CD8-positive, alpha-beta memory T cell (primary cell): ENCODE measurements at regions not wholly inside any gene's neighbourhood (a gene's known extent, or its start where the extent isn't known, plus 50 kb on each side); places are given as distances from the start of the nearest gene placed in this dataset.

ENCODE experiments used
- CTCF ChIA-PET: fragments of 350-600 bp; sonication (Branson Sonifier 250); formaldehyde crosslinking; loops from one replicate; lab custom pipeline; 2021; ENCODE audit warnings: antibody characterized with exemption; lab: Charles Lee
- POLR2A ChIA-PET: fragments of 350-600 bp; sonication (Branson Sonifier 250); formaldehyde crosslinking; loops from one replicate; lab custom pipeline; 2021; ENCODE audit warnings: antibody characterized with exemption; lab: Charles Lee
- DNase-seq, 5 donors: peaks; one replicate each; pipeline versions ENCODE4 v3.0.0 to v3.0.0-alpha.2; 2020 to 2022; ENCODE audit warnings: mixed read lengths in 1 of 5
- H3K27ac ChIP-seq: one replicate; pipeline ENCODE4 v1.7.0; 2013; ENCODE audit warnings: low read depth, mild to moderate bottlenecking, low read length, moderate library complexity
- H3K27me3 ChIP-seq: 2 replicates; pipeline ENCODE4 v1.7.0; 2013; ENCODE audit warnings: low read length, mild to moderate bottlenecking; ENCODE audit not compliant: insufficient read depth, poor library complexity, severe bottlenecking
- H3K36me3 ChIP-seq: 2 replicates; pipeline ENCODE4 v1.7.0; 2013; ENCODE audit warnings: mild to moderate bottlenecking, low read length, moderate library complexity; ENCODE audit not compliant: insufficient read depth
- H3K4me1 ChIP-seq: 2 replicates; pipeline ENCODE4 v1.7.0; 2013; ENCODE audit warnings: mild to moderate bottlenecking, low read length, moderate library complexity; ENCODE audit not compliant: insufficient read depth
- H3K4me3 ChIP-seq: 2 replicates; pipeline ENCODE4 v1.7.0; 2013; ENCODE audit warnings: mild to moderate bottlenecking, low read length
- H3K9me3 ChIP-seq: 2 replicates; pipeline ENCODE4 v1.7.0; 2013; ENCODE audit warnings: mild to moderate bottlenecking, low read length
- H3K27ac Mint-ChIP-seq, 8 donors: one replicate each; pipeline ENCODE4 v1.8.0; 2020 to 2021; ENCODE audit warnings: mixed read lengths in 8 of 8, mild to moderate bottlenecking in 6 of 8, inconsistent platforms in 3 of 8, moderate library complexity in 3 of 8
- H3K27me3 Mint-ChIP-seq, 2 donors: one replicate each; pipeline ENCODE4 v1.8.0; 2020 to 2021; ENCODE audit warnings: mixed read lengths in 2 of 2, mild to moderate bottlenecking in 1 of 2, moderate library complexity in 1 of 2
- H3K36me3 Mint-ChIP-seq, 3 donors: one replicate each; pipeline ENCODE4 v1.8.0; 2020 to 2021; ENCODE audit warnings: mixed read lengths in 3 of 3, inconsistent platforms in 1 of 3, mild to moderate bottlenecking in 1 of 3
- H3K4me1 Mint-ChIP-seq, 3 donors: one replicate each; pipeline ENCODE4 v1.8.0; 2020 to 2021; ENCODE audit warnings: mixed read lengths in 3 of 3, inconsistent platforms in 1 of 3, mild to moderate bottlenecking in 1 of 3
- H3K4me3 Mint-ChIP-seq, 7 donors: one replicate each; pipeline ENCODE4 v1.8.0; 2020 to 2021; ENCODE audit warnings: mixed read lengths in 7 of 7, mild to moderate bottlenecking in 6 of 7, moderate library complexity in 4 of 7, inconsistent platforms in 2 of 7
- H3K9me3 Mint-ChIP-seq, 5 donors: one replicate each; pipeline ENCODE4 v1.8.0; 2020 to 2022; ENCODE audit warnings: mixed read lengths in 5 of 5, mild to moderate bottlenecking in 3 of 5, moderate library complexity in 2 of 5, inconsistent platforms in 1 of 5

DNA sequence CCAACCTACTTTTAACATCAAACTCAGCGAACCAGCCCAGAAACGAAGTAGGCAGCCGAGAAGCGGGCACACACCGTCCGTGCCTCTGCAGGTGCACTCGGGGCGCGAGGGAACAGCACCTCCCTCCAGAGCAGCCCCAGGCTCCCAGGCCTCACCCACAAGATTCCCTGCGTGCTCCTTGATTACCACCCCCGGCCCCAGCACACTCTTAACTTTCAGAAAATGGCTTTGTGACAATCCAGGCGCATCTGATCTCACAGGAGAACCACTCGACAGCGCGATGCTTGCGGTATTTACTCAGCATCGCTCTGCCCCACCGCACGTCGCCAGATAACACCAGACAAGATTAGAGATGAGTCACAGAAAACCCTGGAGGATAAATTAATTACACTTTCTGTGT lies 134.9 kb upstream of the SPACA7 start:
- POLR2A ChIA-PET: no interaction called here
- Mint-ChIP-seq H3K36me3 (no peaks in the 10 kb centered on the region), H3K9me3 (no peaks in the 10 kb centered on the region), H3K4me1 (no peaks in the 10 kb centered on the region), H3K27ac (no peak overlapping the region), H3K27me3 (peaks cover 1 to 12% of the 10 kb centered on the region in 2 donors), H3K4me3 (no peak overlapping the region)
- Histone ChIP-seq H3K27me3 (no peaks in the 10 kb centered on the region), H3K4me1 (no peaks in the 10 kb centered on the region), H3K27ac (no peak overlapping the region), H3K36me3 (no peaks in the 10 kb centered on the region), H3K9me3 (no peaks in the 10 kb centered on the region), H3K4me3 (no peak overlapping the region)
- CTCF ChIA-PET: no interaction called here
- no peak for DNase-seq

- no peak overlapping the region for H3K4me3 Mint-ChIP-seq
- peaks cover 1 to 3% of the 10 kb centered on the region in 2 donors for H3K27me3 Mint-ChIP-seq
- no peaks in the 10 kb centered on the region for H3K9me3 Mint-ChIP-seq
- no peaks in the 10 kb centered on the region for H3K9me3 ChIP-seq
- no peaks in the 10 kb centered on the region for H3K36me3 Mint-ChIP-seq
- no peak for DNase-seq
- CTCF ChIA-PET: no interaction called here
- H3K4me3 ChIP-seq: no peak overlapping the region
- H3K36me3 ChIP-seq: no peaks in the 10 kb centered on the region
- H3K4me1 Mint-ChIP-seq: no peaks in the 10 kb centered on the region
- no peaks in the 10 kb centered on the region for H3K27me3 ChIP-seq
- H3K4me1 ChIP-seq: no peaks in the 10 kb centered on the region
- POLR2A ChIA-PET: no interaction called here
- H3K27ac ChIP-seq: no peak overlapping the region
- H3K27ac Mint-ChIP-seq: no peak overlapping the region
These were observed 133.4 kb upstream of the SPACA7 start for GRCh38 chr13:112242777-112243176.

GRCh38 chr13:112244061-112244460 lies 132.1 kb upstream of the SPACA7 start:
- no peak overlapping the region for H3K27ac Mint-ChIP-seq
- ChIA-PET POLR2A (no interaction called here), CTCF (no interaction called here)

DNA sequence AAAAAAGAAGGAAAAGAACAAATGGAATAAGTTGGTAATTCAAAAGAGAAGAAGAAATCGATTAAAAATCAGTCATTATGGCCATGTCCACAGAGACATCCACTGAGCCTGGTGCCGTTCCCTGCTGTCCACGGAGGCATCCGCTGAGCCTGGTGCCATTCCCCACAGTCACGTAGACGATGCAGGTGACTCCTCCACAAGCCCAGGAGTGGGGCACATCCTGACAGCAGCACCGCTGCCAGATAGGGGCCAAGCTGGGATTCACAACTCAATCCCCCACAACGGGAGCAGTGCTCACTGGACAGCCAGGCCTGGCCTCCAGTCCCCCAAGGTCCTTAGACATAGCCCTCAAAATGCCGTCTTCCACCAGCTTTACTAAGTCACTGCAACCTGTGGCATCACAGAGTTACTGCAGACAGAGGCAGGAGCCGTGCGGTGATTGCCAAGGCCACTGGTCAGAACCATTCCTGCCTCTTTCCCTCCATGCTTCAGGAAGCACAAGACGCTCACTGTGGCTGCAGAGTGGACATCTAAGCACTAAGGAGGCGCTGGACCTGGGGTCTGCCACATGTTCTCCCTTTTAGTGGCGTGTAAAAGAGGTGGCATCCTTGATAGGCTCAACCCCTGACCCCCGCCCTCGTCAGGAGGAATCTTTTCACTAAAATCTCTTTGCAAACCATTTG lies 131.5 kb upstream of the SPACA7 start:
- no peak overlapping the region for H3K4me3 ChIP-seq
- no peak overlapping the region for H3K4me3 Mint-ChIP-seq
- H3K36me3 ChIP-seq: no peaks in the 10 kb centered on the region
- H3K27me3 ChIP-seq: no peaks in the 10 kb centered on the region
- no peak overlapping the region for H3K27ac Mint-ChIP-seq
- H3K9me3 ChIP-seq: no peaks in the 10 kb centered on the region
- DNase-seq: no peak
- no peaks in the 10 kb centered on the region for H3K4me1 Mint-ChIP-seq
- H3K27me3 Mint-ChIP-seq: peaks cover 0 to 1% of the 10 kb centered on the region in 2 donors
- ChIA-PET POLR2A (no interaction called here), CTCF (no interaction called here)
- H3K9me3 Mint-ChIP-seq: no peaks in the 10 kb centered on the region
- H3K27ac ChIP-seq: no peak overlapping the region
- H3K36me3 Mint-ChIP-seq: no peaks in the 10 kb centered on the region
- no peaks in the 10 kb centered on the region for H3K4me1 ChIP-seq

More at GRCh38 chr13:112244061-112244460, 132.1 kb upstream of the SPACA7 start:
- Mint-ChIP-seq H3K9me3 (no peaks in the 10 kb centered on the region), H3K4me3 (no peak overlapping the region), H3K36me3 (no peaks in the 10 kb centered on the region), H3K27me3 (peaks cover 0 to 1% of the 10 kb centered on the region in 2 donors), H3K4me1 (no peaks in the 10 kb centered on the region)
- Histone ChIP-seq H3K4me1 (no peaks in the 10 kb centered on the region), H3K27me3 (no peaks in the 10 kb centered on the region), H3K27ac (no peak overlapping the region), H3K9me3 (no peaks in the 10 kb centered on the region), H3K4me3 (no peak overlapping the region), H3K36me3 (no peaks in the 10 kb centered on the region)
- DNase-seq: no peak

DNA sequence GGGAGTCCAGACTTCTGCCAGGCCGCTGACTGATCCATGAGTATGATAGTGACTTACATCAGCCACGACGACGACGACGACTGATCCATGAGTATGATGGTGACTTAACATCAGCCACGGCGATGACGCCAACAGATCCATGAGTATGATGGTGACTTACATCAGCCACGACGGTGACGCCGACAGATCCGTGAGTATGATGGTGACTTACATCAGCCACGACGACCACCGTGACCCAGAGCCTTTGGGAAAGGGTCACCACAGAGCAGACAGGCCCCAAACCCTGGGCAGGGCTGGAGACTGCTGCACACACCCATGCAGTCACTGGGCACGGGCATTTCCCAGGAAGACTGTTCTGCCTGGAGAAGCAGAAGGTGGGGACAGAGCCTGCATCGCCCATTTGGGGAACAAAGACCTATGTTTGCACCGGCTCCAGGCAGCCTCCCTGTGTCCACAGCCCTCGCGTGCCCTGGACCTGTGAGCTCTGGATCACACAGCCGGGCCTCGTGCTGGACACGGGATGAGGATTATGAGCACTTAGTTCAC lies 130.9 kb upstream of the SPACA7 start:
- no peaks in the 10 kb centered on the region for H3K36me3 Mint-ChIP-seq
- H3K4me3 Mint-ChIP-seq: no peak overlapping the region
- Histone ChIP-seq H3K27ac (no peak overlapping the region), H3K36me3 (no peaks in the 10 kb centered on the region), H3K4me3 (no peak overlapping the region), H3K27me3 (no peaks in the 10 kb centered on the region), H3K4me1 (no peaks in the 10 kb centered on the region), H3K9me3 (no peaks in the 10 kb centered on the region)
- ChIA-PET CTCF (no interaction called here), POLR2A (no interaction called here)
- H3K9me3 Mint-ChIP-seq: no peaks in the 10 kb centered on the region
- no peaks in the 10 kb centered on the region for H3K4me1 Mint-ChIP-seq
- no peak for DNase-seq
- H3K27me3 Mint-ChIP-seq: peaks cover 0 to 1% of the 10 kb centered on the region in 2 donors
- H3K27ac Mint-ChIP-seq: no peak overlapping the region

GRCh38 chr13:112245989-112246388 lies 130.2 kb upstream of the SPACA7 start:
- H3K4me3 Mint-ChIP-seq: no peak overlapping the region
- Histone ChIP-seq H3K27me3 (no peaks in the 10 kb centered on the region), H3K27ac (no peak overlapping the region), H3K4me3 (no peak overlapping the region), H3K36me3 (no peaks in the 10 kb centered on the region), H3K4me1 (no peaks in the 10 kb centered on the region), H3K9me3 (no peaks in the 10 kb centered on the region)
- no peak overlapping the region for H3K27ac Mint-ChIP-seq
- ChIA-PET CTCF (no interaction called here), POLR2A (no interaction called here)
- H3K27me3 Mint-ChIP-seq: peaks cover 0 to 1% of the 10 kb centered on the region in 2 donors
- no peaks in the 10 kb centered on the region for H3K4me1 Mint-ChIP-seq
- no peak for DNase-seq
- no peaks in the 10 kb centered on the region for H3K9me3 Mint-ChIP-seq
- no peaks in the 10 kb centered on the region for H3K36me3 Mint-ChIP-seq

DNA sequence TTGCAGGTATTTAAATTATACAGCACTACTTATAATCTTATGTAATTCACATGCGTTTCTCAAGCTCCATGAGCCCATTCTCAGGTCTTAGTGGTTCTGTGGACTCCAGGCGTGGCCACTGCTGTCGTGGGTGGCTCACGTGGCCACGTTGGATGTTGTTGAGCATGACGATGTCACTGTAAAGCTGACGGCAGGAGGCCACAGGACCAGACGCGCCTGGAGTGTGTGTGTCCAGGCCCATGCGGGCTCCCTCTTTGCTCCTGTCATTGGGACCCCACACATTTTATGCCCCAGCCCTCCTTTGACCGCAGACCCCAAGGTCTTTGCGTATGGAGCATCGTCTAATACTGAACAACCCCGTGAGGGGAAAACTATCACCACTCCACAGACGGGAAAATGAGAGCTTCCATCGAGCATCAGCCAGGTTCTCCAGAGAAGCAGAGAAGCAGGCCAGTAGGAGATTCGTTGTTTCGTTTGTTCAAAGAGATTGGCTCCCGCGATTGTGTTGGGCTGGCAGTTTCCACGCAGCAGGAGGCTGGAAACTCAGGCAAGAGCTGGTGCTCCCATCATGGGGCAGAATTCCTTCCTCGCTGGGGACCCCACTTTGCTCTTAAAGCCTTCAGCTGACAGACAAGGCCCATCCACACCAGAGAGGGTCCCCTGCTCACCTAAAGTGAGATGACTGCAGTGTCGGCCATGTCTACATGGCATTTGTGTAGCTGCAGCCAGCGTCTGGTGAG lies 129.3 kb upstream of the SPACA7 start:
- ChIA-PET CTCF (no interaction called here), POLR2A (no interaction called here)
- Mint-ChIP-seq H3K36me3 (no peaks in the 10 kb centered on the region), H3K4me3 (peak overlapping the region in 1 of 7 donors; percentile 36), H3K9me3 (no peaks in the 10 kb centered on the region), H3K27me3 (peaks cover 0 to 1% of the 10 kb centered on the region in 2 donors), H3K27ac (no peak overlapping the region), H3K4me1 (no peaks in the 10 kb centered on the region)
- Histone ChIP-seq H3K27me3 (no peaks in the 10 kb centered on the region), H3K27ac (no peak overlapping the region), H3K36me3 (no peaks in the 10 kb centered on the region), H3K4me1 (no peaks in the 10 kb centered on the region), H3K9me3 (no peaks in the 10 kb centered on the region), H3K4me3 (no peak overlapping the region)
- no peak for DNase-seq
